Activated CD4-positive, alpha-beta T cell treated with anti-CD3 and anti-CD28 coated beads for 1 hour (primary cell): ENCODE measurements at regions not wholly inside any gene's neighbourhood (a gene's known extent, or its start where the extent isn't known, plus 50 kb on each side); places are given as distances from the start of the nearest gene placed in this dataset.
"Not testable (repeated sequence)": the region's sequence is repeated elsewhere in the genome, so short reads cannot be mapped to it uniquely, and the experiment has no call there.

Experiments
- DNase-seq: peaks from one replicate; pipeline ENCODE4 v3.0.0-alpha.2; 2020

GRCh38 chr2:87633287-87633963, 114.5 kb upstream of the PLGLB2 start:
- not testable (repeated sequence) for DNase-seq

- not testable (repeated sequence) for DNase-seq
These were observed 113.8 kb upstream of the PLGLB2 start for GRCh38 chr2:87634106-87634505.

GRCh38 chr2:87634971-87635650, 112.8 kb upstream of the PLGLB2 start:
- DNase-seq: not testable (repeated sequence)

GRCh38 chr2:87636246-87636645, 111.6 kb upstream of the PLGLB2 start:
- DNase-seq: not testable (repeated sequence)

- DNase-seq: not testable (repeated sequence)
These were observed 111.2 kb upstream of the PLGLB2 start for GRCh38 chr2:87636735-87637134.

- DNase-seq: not testable (repeated sequence)
These were observed 110.5 kb upstream of the PLGLB2 start for GRCh38 chr2:87637249-87637990.

- DNase-seq: not testable (repeated sequence)
These were observed 109.6 kb upstream of the PLGLB2 start for GRCh38 chr2:87638114-87638807.

GRCh38 chr2:87638872-87639271, 109.0 kb upstream of the PLGLB2 start:
- not testable (repeated sequence) for DNase-seq

- not testable (repeated sequence) for DNase-seq
These were observed 108.0 kb upstream of the PLGLB2 start for GRCh38 chr2:87639801-87640440.

- DNase-seq: not testable (repeated sequence)
These were observed 106.8 kb upstream of the PLGLB2 start for GRCh38 chr2:87640961-87641563.

- DNase-seq: not testable (repeated sequence)
These were observed 104.7 kb upstream of the PLGLB2 start for GRCh38 chr2:87643165-87643564.

- DNase-seq: not testable (repeated sequence)
These were observed 100.0 kb upstream of the PLGLB2 start for GRCh38 chr2:87647737-87648498.

- not testable (repeated sequence) for DNase-seq
These were observed 99.1 kb upstream of the PLGLB2 start for GRCh38 chr2:87648815-87649214.

GRCh38 chr2:87649871-87650270, 98.0 kb upstream of the PLGLB2 start:
- DNase-seq: not testable (repeated sequence)

- DNase-seq: not testable (repeated sequence)
These were observed 97.0 kb upstream of the PLGLB2 start for GRCh38 chr2:87650837-87651236.

- not testable (repeated sequence) for DNase-seq
These were observed 96.3 kb upstream of the PLGLB2 start for GRCh38 chr2:87651589-87651988.

- not testable (repeated sequence) for DNase-seq
These were observed 94.5 kb upstream of the PLGLB2 start for GRCh38 chr2:87653373-87653772.

GRCh38 chr2:87654136-87654814, 93.6 kb upstream of the PLGLB2 start:
- DNase-seq: not testable (repeated sequence)

GRCh38 chr2:87657915-87658314, 90.0 kb upstream of the PLGLB2 start:
- DNase-seq: not testable (repeated sequence)

GRCh38 chr2:87658357-87658756, 89.5 kb upstream of the PLGLB2 start:
- DNase-seq: not testable (repeated sequence)
